Loucy (cell line): ENCODE measurements at regions not wholly inside any gene's neighbourhood (a gene's known extent, or its start where the extent isn't known, plus 50 kb on each side); places are given as distances from the start of the nearest gene placed in this dataset.
"Not testable (repeated sequence)": the region's sequence is repeated elsewhere in the genome, so short reads cannot be mapped to it uniquely, and the experiment has no call there.

Source experiments
- H2AFZ ChIP-seq: fragments of 200-600 bp; sonication (generic); 2 replicates; pipeline ENCODE4 v1.6.0; 2016; ENCODE audit warnings: antibody characterized with exemption, mild to moderate bottlenecking, low read length, moderate library complexity
- H3F3A ChIP-seq: fragments of 200-600 bp; 2 replicates; pipeline ENCODE4 v1.6.0; 2016; ENCODE audit warnings: antibody characterized with exemption, low read depth, mild to moderate bottlenecking
- H3K27me3 ChIP-seq: fragments of 200-600 bp; sonication (generic); 2 replicates; pipeline ENCODE4 v1.6.1; 2014; ENCODE audit warnings: low read length, mild to moderate bottlenecking; ENCODE audit not compliant: insufficient read depth, poor library complexity, severe bottlenecking
- H3K36me3 ChIP-seq: fragments of 200-600 bp; sonication (generic); 2 replicates; pipeline ENCODE4 v1.6.1; 2016; ENCODE audit warnings: low read length; ENCODE audit not compliant: insufficient read depth
- H3K4me1 ChIP-seq: fragments of 200-600 bp; sonication (generic); 2 replicates; pipeline ENCODE4 v1.5.1; 2014; ENCODE audit warnings: low read length, mild to moderate bottlenecking; ENCODE audit not compliant: insufficient read depth, poor library complexity, severe bottlenecking
- H3K4me2 ChIP-seq: fragments of 200-600 bp; sonication (generic); 2 replicates; pipeline ENCODE4 v1.6.0; 2014; ENCODE audit warnings: antibody characterized with exemption, low read length, low read depth, mild to moderate bottlenecking; ENCODE audit not compliant: poor library complexity, severe bottlenecking
- H3K4me3 ChIP-seq: fragments of 200-600 bp; sonication (generic); 2 replicates; pipeline ENCODE4 v1.5.1; 2014; ENCODE audit warnings: low read length, mild to moderate bottlenecking, mixed read lengths; ENCODE audit not compliant: poor library complexity, severe bottlenecking
- H3K79me2 ChIP-seq: fragments of 200-600 bp; sonication (generic); 2 replicates; pipeline ENCODE4 v1.6.1; 2014; ENCODE audit warnings: low read length; ENCODE audit not compliant: insufficient read depth
- H3K9ac ChIP-seq: fragments of 200-600 bp; sonication (generic); 2 replicates; pipeline ENCODE4 v1.6.0; 2014; ENCODE audit warnings: mild to moderate bottlenecking, low read depth, low read length, moderate library complexity; ENCODE audit not compliant: poor library complexity, severe bottlenecking
- H3K9me2 ChIP-seq: fragments of 200-600 bp; sonication (generic); replicated peaks from 2 replicates; pipeline ENCODE4 v1.6.1; 2016; ENCODE audit warnings: low read depth, low read length, mixed read lengths
- H3K9me3 ChIP-seq: fragments of 200-600 bp; sonication (generic); 2 replicates; pipeline ENCODE4 v1.6.1; 2014; ENCODE audit warnings: mild to moderate bottlenecking, antibody characterized with exemption, low read length, low read depth; ENCODE audit not compliant: insufficient read depth
- H4K20me1 ChIP-seq: fragments of 200-600 bp; sonication (generic); 2 replicates; pipeline ENCODE4 v1.6.0; 2014; ENCODE audit warnings: antibody characterized with exemption, low read length, mild to moderate bottlenecking; ENCODE audit not compliant: insufficient read depth, poor library complexity, severe bottlenecking
- EZH2phosphoT487 ChIP-seq: fragments of 200-600 bp; IDR thresholded peaks from 2 replicates; pipeline ENCODE4 v1.6.1; 2018; ENCODE audit warnings: antibody characterized with exemption, mild to moderate bottlenecking, moderate library complexity, borderline replicate concordance
- TF ChIP-seq, protein P1 (sequence below): fragments of 200-600 bp; sonication (generic); conservative IDR thresholded peaks from 2 replicates; pipeline ENCODE4 v1.5.1; 2014; ENCODE audit warnings: mild to moderate bottlenecking, antibody characterized with exemption, low read length

- Histone ChIP-seq H3F3A (no peaks in the 10 kb centered on the region), H3K4me3 (no peak overlapping the region), H3K79me2 (no peaks in the 10 kb centered on the region), H4K20me1 (no peaks in the 10 kb centered on the region), H3K9me2 (no peaks in the 10 kb centered on the region), H3K9ac (no peak overlapping the region), H3K4me2 (no peak overlapping the region), H2AFZ (no peak overlapping the region), H3K4me1 (peaks cover 6% of the 10 kb centered on the region), H3K27me3 (no peaks in the 10 kb centered on the region), H3K36me3 (no peaks in the 10 kb centered on the region), H3K9me3 (no peaks in the 10 kb centered on the region)
- TF ChIP-seq, protein P1, sequence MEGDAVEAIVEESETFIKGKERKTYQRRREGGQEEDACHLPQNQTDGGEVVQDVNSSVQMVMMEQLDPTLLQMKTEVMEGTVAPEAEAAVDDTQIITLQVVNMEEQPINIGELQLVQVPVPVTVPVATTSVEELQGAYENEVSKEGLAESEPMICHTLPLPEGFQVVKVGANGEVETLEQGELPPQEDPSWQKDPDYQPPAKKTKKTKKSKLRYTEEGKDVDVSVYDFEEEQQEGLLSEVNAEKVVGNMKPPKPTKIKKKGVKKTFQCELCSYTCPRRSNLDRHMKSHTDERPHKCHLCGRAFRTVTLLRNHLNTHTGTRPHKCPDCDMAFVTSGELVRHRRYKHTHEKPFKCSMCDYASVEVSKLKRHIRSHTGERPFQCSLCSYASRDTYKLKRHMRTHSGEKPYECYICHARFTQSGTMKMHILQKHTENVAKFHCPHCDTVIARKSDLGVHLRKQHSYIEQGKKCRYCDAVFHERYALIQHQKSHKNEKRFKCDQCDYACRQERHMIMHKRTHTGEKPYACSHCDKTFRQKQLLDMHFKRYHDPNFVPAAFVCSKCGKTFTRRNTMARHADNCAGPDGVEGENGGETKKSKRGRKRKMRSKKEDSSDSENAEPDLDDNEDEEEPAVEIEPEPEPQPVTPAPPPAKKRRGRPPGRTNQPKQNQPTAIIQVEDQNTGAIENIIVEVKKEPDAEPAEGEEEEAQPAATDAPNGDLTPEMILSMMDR = no peak
- no peak for TF ChIP-seq EZH2phosphoT487
Observed at GRCh38 chr7:94154182-94154581, 150.0 kb upstream of the BET1 start.

- Histone ChIP-seq H3F3A (no peaks in the 10 kb centered on the region), H3K9me3 (no peaks in the 10 kb centered on the region), H3K4me3 (no peak overlapping the region), H3K9me2 (no peaks in the 10 kb centered on the region), H3K27me3 (no peaks in the 10 kb centered on the region), H2AFZ (no peak overlapping the region), H4K20me1 (no peaks in the 10 kb centered on the region), H3K4me2 (no peak overlapping the region), H3K36me3 (no peaks in the 10 kb centered on the region), H3K79me2 (no peaks in the 10 kb centered on the region), H3K4me1 (peaks cover 6% of the 10 kb centered on the region), H3K9ac (no peak overlapping the region)
- TF ChIP-seq, protein P1 = no peak
- TF ChIP-seq EZH2phosphoT487 = no peak
Observed at GRCh38 chr7:94154858-94155257, 150.7 kb upstream of the BET1 start.

DNA sequence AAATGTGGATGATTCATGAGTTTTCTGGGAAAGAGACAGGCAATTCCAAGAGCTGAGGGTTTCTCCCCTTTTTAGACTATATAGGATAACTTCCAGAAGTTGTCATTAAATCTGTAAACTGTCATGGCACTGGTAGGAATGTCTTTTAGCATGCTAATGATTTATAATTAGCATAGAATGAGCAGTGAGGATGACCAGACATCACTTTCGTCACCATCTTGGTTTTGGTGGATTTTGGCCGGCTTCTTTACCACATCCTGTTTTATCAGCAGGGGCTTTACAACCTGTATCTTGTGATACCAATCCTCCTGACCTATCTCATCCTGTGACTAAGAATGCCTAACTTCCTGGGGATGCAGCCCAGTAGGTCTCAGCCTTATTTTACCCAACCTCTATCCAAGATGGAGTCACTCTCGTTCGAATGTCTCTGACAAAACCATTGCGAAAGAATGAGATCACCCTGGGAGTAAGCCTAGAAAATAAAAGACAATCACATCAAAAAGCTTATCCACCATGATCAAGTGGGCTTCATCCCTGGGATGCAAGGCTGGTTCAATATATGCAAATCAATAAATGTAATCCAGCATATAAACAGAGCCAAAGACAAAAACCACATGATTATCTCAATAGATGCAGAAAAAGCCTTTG lies 153.6 kb upstream of the BET1 start:
- not testable (repeated sequence) for H4K20me1 ChIP-seq, H3K4me2 ChIP-seq, H3K79me2 ChIP-seq, H3K4me1 ChIP-seq, H3K9ac ChIP-seq, H3K9me2 ChIP-seq, H2AFZ ChIP-seq, H3K9me3 ChIP-seq, H3F3A ChIP-seq, H3K27me3 ChIP-seq, H3K36me3 ChIP-seq, H3K4me3 ChIP-seq
